ENCODE measurements at regions not wholly inside any gene's neighbourhood (a gene's known extent, or its start where the extent isn't known, plus 50 kb on each side); places are given as distances from the start of the nearest gene placed in this dataset.

- no peaks in the 10 kb centered on the region for H3K4me1 ChIP-seq
- H3K27me3 ChIP-seq = no peaks in the 10 kb centered on the region
- H3K4me3 ChIP-seq = no peak overlapping the region
- H3K36me3 ChIP-seq = no peaks in the 10 kb centered on the region
- no peak overlapping the region for H3K9ac ChIP-seq
- no peak overlapping the region for H3K27ac ChIP-seq
- TF ChIP-seq Cebpa-rat (IDR thresholded peaks at IDR 0.05) = no peak
- no peaks in the 10 kb centered on the region for H4K20me1 ChIP-seq
- no peaks in the 10 kb centered on the region for H3K9me3 ChIP-seq (replicated peaks in 1 of 11)
- H3K4me2 ChIP-seq = peak overlapping the region in 1 of 11 experiments; percentile 20; a peak in 1 of 22 replicates
These were observed 137.0 kb upstream of the STMND1 start for GRCh38 chr6:16964553-16965499.

GRCh38 chr6:16961577-16961976, 140.3 kb upstream of the STMND1 start:
- no peak for TF ChIP-seq Cebpa-rat (IDR thresholded peaks at IDR 0.05)
- no peak overlapping the region for H3K4me2 ChIP-seq
- no peak overlapping the region for H3K4me3 ChIP-seq
- H3K9ac ChIP-seq = no peak overlapping the region
- no peaks in the 10 kb centered on the region for H3K27me3 ChIP-seq
- no peak overlapping the region for H3K27ac ChIP-seq
- no peaks in the 10 kb centered on the region for H3K4me1 ChIP-seq
- H3K36me3 ChIP-seq = no peaks in the 10 kb centered on the region
- no peaks in the 10 kb centered on the region for H4K20me1 ChIP-seq
- no peaks in the 10 kb centered on the region for H3K9me3 ChIP-seq (replicated peaks in 1 of 11)

DNA sequence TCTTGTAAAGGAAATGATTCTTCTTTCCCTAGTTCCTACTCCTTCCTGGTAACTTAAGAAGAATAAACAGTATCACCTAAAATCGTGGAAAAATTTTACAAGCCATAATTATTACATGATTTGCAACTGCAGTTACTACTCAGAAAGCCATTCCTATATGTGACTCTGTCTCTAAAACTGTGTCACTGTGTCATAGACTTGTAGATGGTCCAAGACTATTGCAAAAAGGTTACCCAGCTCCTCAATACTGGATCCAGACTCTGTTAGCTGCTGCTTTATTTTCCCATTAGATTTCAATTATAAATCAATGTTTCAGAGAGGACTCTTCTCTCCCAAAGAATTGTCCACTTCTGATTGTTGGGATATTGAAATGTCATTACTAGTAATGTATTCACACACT, 142.1 kb upstream of the STMND1 start:
- Histone ChIP-seq H3K4me2 (no peak overlapping the region), H3K4me1 (no peaks in the 10 kb centered on the region), H3K27ac (no peak overlapping the region), H4K20me1 (no peaks in the 10 kb centered on the region), H3K4me3 (no peak overlapping the region), H3K9me3 (replicated peaks in 1 of 11) (no peaks in the 10 kb centered on the region), H3K9ac (no peak overlapping the region), H3K27me3 (no peaks in the 10 kb centered on the region), H3K36me3 (no peaks in the 10 kb centered on the region)
- no peak for TF ChIP-seq Cebpa-rat (IDR thresholded peaks at IDR 0.05)

DNA sequence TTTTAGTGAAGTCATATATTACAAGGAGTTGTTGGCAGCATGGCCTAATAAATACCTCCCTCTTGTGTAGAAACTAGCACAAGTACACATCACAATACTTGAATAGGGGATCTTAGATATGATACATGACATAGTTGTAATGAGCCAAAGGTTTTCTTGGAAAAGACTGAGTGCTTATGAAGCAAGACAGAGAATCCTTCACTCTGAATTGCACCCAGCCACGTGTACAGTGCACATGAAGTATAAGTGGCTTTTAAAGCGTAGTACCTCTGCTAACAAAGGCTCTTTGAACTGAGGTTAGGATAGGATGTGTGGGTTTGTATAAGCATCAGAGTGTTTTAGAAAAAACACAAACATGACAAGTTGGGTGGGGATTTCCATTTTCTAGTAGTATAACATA, 145.5 kb upstream of the STMND1 start:
- H3K4me1 ChIP-seq = no peaks in the 10 kb centered on the region
- H3K4me3 ChIP-seq = no peak overlapping the region
- no peaks in the 10 kb centered on the region for H3K36me3 ChIP-seq
- TF ChIP-seq Cebpa-rat (IDR thresholded peaks at IDR 0.05) = no peak
- H3K4me2 ChIP-seq = no peak overlapping the region
- H3K9ac ChIP-seq = no peak overlapping the region
- no peaks in the 10 kb centered on the region for H3K27me3 ChIP-seq
- no peaks in the 10 kb centered on the region for H3K9me3 ChIP-seq (replicated peaks in 1 of 11)
- H4K20me1 ChIP-seq = no peaks in the 10 kb centered on the region
- no peak overlapping the region for H3K27ac ChIP-seq

GRCh38 chr6:16955899-16956298, 146.0 kb upstream of the STMND1 start:
- no peaks in the 10 kb centered on the region for H3K36me3 ChIP-seq
- H3K4me3 ChIP-seq = no peak overlapping the region
- no peak overlapping the region for H3K4me2 ChIP-seq
- no peaks in the 10 kb centered on the region for H3K27me3 ChIP-seq
- no peak overlapping the region for H3K27ac ChIP-seq
- H4K20me1 ChIP-seq = no peaks in the 10 kb centered on the region
- TF ChIP-seq Cebpa-rat (IDR thresholded peaks at IDR 0.05) = no peak
- no peaks in the 10 kb centered on the region for H3K4me1 ChIP-seq
- H3K9me3 ChIP-seq (replicated peaks in 1 of 11) = no peaks in the 10 kb centered on the region
- no peak overlapping the region for H3K9ac ChIP-seq

GRCh38 chr6:16953905-16954304, 147.9 kb upstream of the STMND1 start:
- Histone ChIP-seq H3K4me2 (no peak overlapping the region), H3K27ac (no peak overlapping the region), H4K20me1 (no peaks in the 10 kb centered on the region), H3K4me3 (no peak overlapping the region), H3K36me3 (no peaks in the 10 kb centered on the region), H3K27me3 (no peaks in the 10 kb centered on the region), H3K4me1 (peaks cover 0 to 10% (median 7%) of the 10 kb centered on the region in 10 experiments; a peak in 11 of 20 replicates), H3K9me3 (replicated peaks in 1 of 11) (no peaks in the 10 kb centered on the region), H3K9ac (no peak overlapping the region)
- TF ChIP-seq Cebpa-rat (IDR thresholded peaks at IDR 0.05) = no peak

GRCh38 chr6:16953446-16953845, 148.4 kb upstream of the STMND1 start:
- Histone ChIP-seq H3K27ac (no peak overlapping the region), H3K4me1 (peaks cover 0 to 10% (median 7%) of the 10 kb centered on the region in 10 experiments; a peak in 11 of 20 replicates), H3K4me3 (no peak overlapping the region), H3K36me3 (no peaks in the 10 kb centered on the region), H3K4me2 (no peak overlapping the region), H3K27me3 (no peaks in the 10 kb centered on the region), H3K9me3 (replicated peaks in 1 of 11) (no peaks in the 10 kb centered on the region), H4K20me1 (no peaks in the 10 kb centered on the region), H3K9ac (no peak overlapping the region)
- TF ChIP-seq Cebpa-rat (IDR thresholded peaks at IDR 0.05) = no peak

DNA sequence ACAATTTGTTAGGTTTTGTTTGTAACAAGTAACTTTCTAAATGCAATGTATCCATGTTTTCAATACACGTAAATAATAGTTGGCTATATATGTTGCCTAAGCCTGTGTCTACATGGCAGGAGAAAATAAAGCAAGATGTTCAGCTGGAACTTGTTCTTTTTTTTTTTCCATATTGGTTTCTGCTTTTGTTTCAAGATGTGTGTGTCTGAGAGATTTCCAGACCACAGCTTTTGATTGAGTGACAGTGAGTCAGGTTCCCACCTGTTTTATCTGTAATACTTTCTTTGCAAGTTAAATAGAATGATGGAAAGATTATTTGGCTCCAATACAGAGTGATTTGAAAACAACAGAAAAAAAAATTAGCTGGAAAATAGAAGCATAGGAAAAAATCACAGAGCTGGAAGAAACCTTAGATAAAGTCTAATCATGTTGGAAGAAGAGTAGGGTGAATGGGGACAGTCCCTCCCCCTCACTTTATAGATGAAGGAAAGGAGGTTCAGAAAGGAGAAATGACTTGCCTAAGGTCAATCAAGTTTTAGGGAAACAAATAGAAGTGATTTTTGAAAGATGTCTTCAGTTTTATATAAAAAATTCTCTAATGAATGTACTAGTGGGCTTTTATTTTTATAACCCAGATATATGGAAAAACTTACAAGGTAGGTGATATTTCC, 150.9 kb upstream of the STMND1 start:
- Histone ChIP-seq H3K9me3 (replicated peaks in 1 of 11) (no peaks in the 10 kb centered on the region), H3K27ac (no peak overlapping the region), H3K4me3 (no peak overlapping the region), H3K4me2 (no peak overlapping the region), H3K4me1 (peaks cover 0 to 27% (median 20%) of the 10 kb centered on the region in 10 experiments; a peak in 15 of 20 replicates), H3K36me3 (no peaks in the 10 kb centered on the region), H3K27me3 (no peaks in the 10 kb centered on the region), H3K9ac (no peak overlapping the region), H4K20me1 (no peaks in the 10 kb centered on the region)
- no peak for TF ChIP-seq Cebpa-rat (IDR thresholded peaks at IDR 0.05)

GRCh38 chr6:16950302-16950701, 151.5 kb upstream of the STMND1 start:
- TF ChIP-seq Cebpa-rat (IDR thresholded peaks at IDR 0.05) = no peak
- H3K4me1 ChIP-seq = peaks cover 0 to 28% (median 20%) of the 10 kb centered on the region in 10 experiments; a peak in 15 of 20 replicates

More at GRCh38 chr6:16950302-16950701, 151.5 kb upstream of the STMND1 start:
- Histone ChIP-seq H3K27ac (no peak overlapping the region), H3K27me3 (no peaks in the 10 kb centered on the region), H3K36me3 (no peaks in the 10 kb centered on the region), H4K20me1 (no peaks in the 10 kb centered on the region), H3K9me3 (replicated peaks in 1 of 11) (no peaks in the 10 kb centered on the region), H3K4me2 (no peak overlapping the region), H3K9ac (no peak overlapping the region), H3K4me3 (no peak overlapping the region)

Data from BLaER1 treated with 17β-estradiol and CSF1 and Interleukin-3, amounts not matched to agents 10 nM and 100 nM (cell line).